HepG2 (cell line): ENCODE measurements at regions not wholly inside any gene's neighbourhood (a gene's known extent, or its start where the extent isn't known, plus 50 kb on each side); places are given as distances from the start of the nearest gene placed in this dataset.

Source experiments
- ATAC-seq: fragments of 200-7000 bp; cut with Tn5 transposase; 3 replicates; pipeline ENCODE4 v1.9.1; 2020; ENCODE audit warnings: mild to moderate bottlenecking, moderate library complexity
- BruUV-seq: library from RNA; stranded (reverse); fragments of 400-500 nt; replicated peaks from 2 replicates; lab custom pipeline; 2021; lab: Mats Ljungman, UMichigan
- CTCF ChIA-PET: fragments of 300-600 bp; formaldehyde crosslinking; extraction: SDS; loops from one replicate; lab custom pipeline; 2021; ENCODE audit warnings: low total read pairs, inconsistent platforms, low intra/inter-chr PET ratio; lab: Yijun Ruan, JAX
- POLR2A ChIA-PET: fragments of 350-600 bp; sonication (Branson Sonifier 250); formaldehyde crosslinking; loops from one replicate; lab custom pipeline; 2020; ENCODE audit warnings: antibody characterized with exemption, inconsistent platforms; lab: Yijun Ruan, JAX
- DNase-seq: peaks from one replicate; pipeline ENCODE4 v3.0.0-alpha.2; 2015; ENCODE audit warnings: low spot score
- FAIRE-seq: peaks from 3 replicates; lab custom pipeline; 2011; peaks lifted over from hg19 to GRCh38; lab: Jason Lieb, UNC
- H2AFZ ChIP-seq: one replicate; pipeline ENCODE4 v1.6.1; 2011; ENCODE audit warnings: low read length, inconsistent platforms
- H3K27ac ChIP-seq: fragments of 300-600 bp; 3 replicates; pipeline ENCODE4 v1.8.0; 2011; ENCODE audit warnings: mixed run types, mild to moderate bottlenecking, mixed read lengths, low read length, inconsistent platforms; ENCODE audit not compliant: insufficient read depth; ENCODE audit errors: extremely low read length
- H3K27me3 ChIP-seq, 2 experiments: fragments of 200-600 bp in 1 of 2; 2 replicates in 1 of 2; 3 replicates in 1 of 2; pipeline versions ENCODE4 v1.6.0 to v1.8.0; 2011; ENCODE audit warnings: low read length in 2 of 2, mild to moderate bottlenecking in 2 of 2, moderate library complexity in 2 of 2, inconsistent platforms in 1 of 2; ENCODE audit not compliant: insufficient read depth in 2 of 2, control insufficient read depth in 1 of 2
- H3K36me3 ChIP-seq, 2 experiments: fragments of 200-600 bp in 1 of 2; replicated peaks in 1 of 2; 2 replicates in 1 of 2; 3 replicates in 1 of 2; pipeline versions ENCODE4 v1.5.1 to v1.8.0; 2011; ENCODE audit warnings: low read length in 2 of 2, inconsistent platforms in 1 of 2; ENCODE audit not compliant: insufficient read depth in 2 of 2, control insufficient read depth in 1 of 2
- H3K4me1 ChIP-seq: 2 replicates; pipeline ENCODE4 v1.5.1; 2012; ENCODE audit warnings: low read length, inconsistent platforms; ENCODE audit not compliant: insufficient read depth
- H3K4me2 ChIP-seq: 2 replicates; pipeline ENCODE4 v1.6.0; 2011; ENCODE audit warnings: low read depth, low read length, inconsistent platforms
- H3K4me3 ChIP-seq, 3 experiments: fragments of 200-600 bp in 1 of 3; sonication (generic), shearing (Covaris generic) in 1 of 3; replicated peaks in 1 of 3; 2 replicates each; pipeline ENCODE4 v1.5.1; 2011 to 2016; ENCODE audit warnings: low read length in 3 of 3, inconsistent platforms in 2 of 3, low read depth in 2 of 3, mild to moderate bottlenecking in 2 of 3, control low read depth in 1 of 3, mixed read lengths in 1 of 3; ENCODE audit not compliant: insufficient read depth in 1 of 3
- H3K79me2 ChIP-seq: one replicate; pipeline ENCODE4 v1.6.1; 2011; ENCODE audit warnings: low read length, inconsistent platforms; ENCODE audit not compliant: insufficient read depth
- H3K9ac ChIP-seq: 2 replicates; pipeline ENCODE4 v1.6.0; 2011; ENCODE audit warnings: mild to moderate bottlenecking, low read depth, low read length, inconsistent platforms; ENCODE audit not compliant: insufficient read depth
- H3K9me3 ChIP-seq: 2 replicates; pipeline ENCODE4 v1.5.1; 2012; ENCODE audit warnings: mild to moderate bottlenecking, low read length
- H4K20me1 ChIP-seq: 2 replicates; pipeline ENCODE4 v1.6.0; 2011; ENCODE audit warnings: inconsistent platforms, mild to moderate bottlenecking, low read length, moderate library complexity; ENCODE audit not compliant: insufficient read depth
- CCDC6 ChIP-seq: sonication (generic); formaldehyde crosslinking; IDR thresholded peaks from 2 replicates; pipeline ENCODE4 v1.8.1; 2022; ENCODE audit warnings: mild to moderate bottlenecking, missing genetic modification reagents, moderate library complexity
- EEA1 ChIP-seq: sonication (generic); formaldehyde crosslinking; IDR thresholded peaks from 2 replicates; pipeline ENCODE4 v1.5.1; 2020; ENCODE audit warnings: mild to moderate bottlenecking, missing genetic modification reagents, borderline replicate concordance
- EP300 ChIP-seq, 3 experiments: sonication (generic) in 1 of 3; formaldehyde crosslinking in 1 of 3; IDR thresholded peaks; 2 replicates each; pipeline versions ENCODE4 v1.5.1 to v1.6.1; 2011 to 2020; ENCODE audit warnings: low read depth in 2 of 3, low read length in 2 of 3, borderline replicate concordance in 1 of 3, improper control_type of control experiment in 1 of 3, mild to moderate bottlenecking in 1 of 3, missing genetic modification reagents in 1 of 3, moderate library complexity in 1 of 3
- HOXD1 ChIP-seq: sonication (generic); formaldehyde crosslinking; IDR thresholded peaks from 2 replicates; pipeline ENCODE4 v1.5.0; 2020; ENCODE audit warnings: missing genetic modification reagents
- KLF15 ChIP-seq: sonication (generic); formaldehyde crosslinking; IDR thresholded peaks from 2 replicates; pipeline ENCODE4 v1.8.1; 2023; ENCODE audit warnings: borderline replicate concordance, mild to moderate bottlenecking, inconsistent platforms, missing genetic modification reagents, mixed read lengths
- NBN ChIP-seq: fragments of 450-650 bp; conservative IDR thresholded peaks from 2 replicates; pipeline ENCODE4 v1.6.1; 2017
- PRDM10 ChIP-seq: sonication (generic); formaldehyde crosslinking; IDR thresholded peaks from 2 replicates; pipeline ENCODE4 v1.4.0; 2020; ENCODE audit warnings: low read depth, missing genetic modification reagents
- SPEN ChIP-seq: sonication (generic); formaldehyde crosslinking; IDR thresholded peaks from 2 replicates; pipeline ENCODE4 v1.5.1; 2020; ENCODE audit warnings: low read depth, mild to moderate bottlenecking, missing genetic modification reagents
- YEATS4 ChIP-seq: sonication (generic); formaldehyde crosslinking; IDR thresholded peaks from 2 replicates; pipeline ENCODE4 v1.4.0; 2020; ENCODE audit warnings: missing genetic modification reagents, borderline replicate concordance
- ZBTB20 ChIP-seq: sonication (generic); formaldehyde crosslinking; IDR thresholded peaks from 2 replicates; pipeline ENCODE4 v1.8.1; 2023; ENCODE audit warnings: missing genetic modification reagents, low read depth, mild to moderate bottlenecking, borderline replicate concordance
- ZBTB4 ChIP-seq: sonication (generic); formaldehyde crosslinking; IDR thresholded peaks from 2 replicates; pipeline ENCODE4 v1.4.0; 2020; ENCODE audit warnings: missing genetic modification reagents, mild to moderate bottlenecking, borderline replicate concordance
- ZNF572 ChIP-seq: sonication (generic); formaldehyde crosslinking; IDR thresholded peaks from 2 replicates; pipeline ENCODE4 v1.5.1; 2020; ENCODE audit warnings: mild to moderate bottlenecking, missing genetic modification reagents
- ZNF713 ChIP-seq: sonication (generic); formaldehyde crosslinking; IDR thresholded peaks from 2 replicates; pipeline ENCODE4 v1.4.0; 2020; ENCODE audit warnings: mild to moderate bottlenecking, missing genetic modification reagents
- WGBS: methylation state at CpG from one replicate; pipeline ENCODE4 v1.1.6; 2017; ENCODE audit warnings: low lambda C conversion rate; 5-methylcytosine and 5-hydroxymethylcytosine counted together
- in situ Hi-C: cut with HindIII; loops from 2 replicates; pipeline ENCODE4 v1.10.0; 2017; ENCODE audit warnings: low pct_unique_long_range_greater_than_20kb; ENCODE audit not compliant: extremely low pct_ligation_motif_present
- intact Hi-C: fragments of 100-400 bp; cut with micrococcal nuclease; formaldehyde crosslinking; loops from one replicate; pipeline ENCODE4 v1.10.0; 2022; ENCODE audit not compliant: unreplicated experiment
- TF ChIP-seq, protein P1 (sequence below): sonication (generic); formaldehyde crosslinking; IDR thresholded peaks from 2 replicates; pipeline ENCODE4 v1.4.0; 2020; ENCODE audit warnings: missing genetic modification reagents, borderline replicate concordance

DNA sequence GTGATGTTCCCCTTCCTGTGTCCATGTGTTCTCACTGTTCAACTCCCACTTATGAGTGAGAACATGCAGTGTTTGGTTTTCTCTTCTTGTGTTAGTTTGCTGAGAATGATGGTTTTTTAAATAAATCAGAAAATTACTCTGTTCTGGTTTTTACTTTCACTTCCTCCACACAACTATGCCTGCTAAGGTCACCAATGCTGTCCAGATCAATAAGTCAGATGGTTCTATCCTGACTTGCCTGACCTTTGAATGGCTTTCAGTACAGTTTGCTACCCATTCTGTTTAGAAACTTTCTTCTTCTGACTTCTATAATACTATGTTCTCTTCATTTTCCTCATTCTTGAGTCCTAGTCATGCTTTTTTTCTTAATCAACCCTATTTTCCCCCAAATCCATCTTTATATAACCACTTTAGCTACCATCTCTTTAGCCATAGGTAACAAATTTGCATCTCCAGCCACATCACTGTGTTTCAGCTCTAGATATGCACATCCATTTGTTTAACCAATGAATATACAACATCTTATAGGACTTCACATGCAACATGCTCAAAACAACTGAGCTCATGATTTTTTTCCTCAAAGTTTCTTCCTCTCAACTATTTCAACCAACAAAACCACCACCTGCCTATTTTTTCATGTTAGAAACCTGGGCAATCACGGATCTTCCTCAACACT, 58.8 kb upstream of the SLC38A11 start:
- ChIA-PET CTCF (interaction anchor here (1.0 to 4.6 kb wide), 4 partner anchors 21 to 280 kb away, joined by 4 to 109 read pairs (median 7); partner anchors contain the start of gene SCN3A), POLR2A (no interaction called here)
- H4K20me1 ChIP-seq, result no peaks in the 10 kb centered on the region
- no peak overlapping the region for H3K4me3 ChIP-seq
- 0 out of 2 replicates have a peak, but pooled peaks cover 8% of the 10 kb centered on the region for H3K4me1 ChIP-seq
- 3% methylated on average over 1 of the region's 1 CpG for WGBS
- intact Hi-C loops (no loop called here), in situ Hi-C loops (no loop called here)
- DNase-seq (no peak), FAIRE-seq (no peak), ATAC-seq (peak; percentile 63)
- no peak overlapping the region for H3K27ac ChIP-seq
- BruUV-seq, result no TSS peak
- H3K9me3 ChIP-seq, result no peaks in the 10 kb centered on the region
- no peaks in the 10 kb centered on the region for H3K79me2 ChIP-seq
- no peak overlapping the region for H2AFZ ChIP-seq
- no peaks in the 10 kb centered on the region for H3K36me3 ChIP-seq
- no peak overlapping the region for H3K9ac ChIP-seq
- no peaks in the 10 kb centered on the region for H3K27me3 ChIP-seq
- H3K4me2 ChIP-seq, result no peak overlapping the region
- TF ChIP-seq CCDC6 (no peak), ZNF572 (CRISPR knock-in tag) (no peak), NBN (no peak), PRDM10 (CRISPR knock-in tag) (no peak), SPEN (CRISPR knock-in tag) (no peak), EP300 (IDR thresholded peaks at IDR 0.05; ENCODE audit: low read depth in 2 of 2, low read length in 2 of 2) (no peak), EP300 (CRISPR knock-in tag; IDR thresholded peaks at IDR 0.05; ENCODE audit: borderline replicate concordance) (no peak), KLF15 (CRISPR knock-in tag) (no peak), ZBTB4 (no peak), HOXD1 (CRISPR knock-in tag) (no peak), YEATS4 (CRISPR knock-in tag) (no peak), ZNF713 (CRISPR knock-in tag) (no peak), ZBTB20 (CRISPR knock-in tag) (no peak), EEA1 (CRISPR knock-in tag) (no peak)
- TF ChIP-seq, protein P1, sequence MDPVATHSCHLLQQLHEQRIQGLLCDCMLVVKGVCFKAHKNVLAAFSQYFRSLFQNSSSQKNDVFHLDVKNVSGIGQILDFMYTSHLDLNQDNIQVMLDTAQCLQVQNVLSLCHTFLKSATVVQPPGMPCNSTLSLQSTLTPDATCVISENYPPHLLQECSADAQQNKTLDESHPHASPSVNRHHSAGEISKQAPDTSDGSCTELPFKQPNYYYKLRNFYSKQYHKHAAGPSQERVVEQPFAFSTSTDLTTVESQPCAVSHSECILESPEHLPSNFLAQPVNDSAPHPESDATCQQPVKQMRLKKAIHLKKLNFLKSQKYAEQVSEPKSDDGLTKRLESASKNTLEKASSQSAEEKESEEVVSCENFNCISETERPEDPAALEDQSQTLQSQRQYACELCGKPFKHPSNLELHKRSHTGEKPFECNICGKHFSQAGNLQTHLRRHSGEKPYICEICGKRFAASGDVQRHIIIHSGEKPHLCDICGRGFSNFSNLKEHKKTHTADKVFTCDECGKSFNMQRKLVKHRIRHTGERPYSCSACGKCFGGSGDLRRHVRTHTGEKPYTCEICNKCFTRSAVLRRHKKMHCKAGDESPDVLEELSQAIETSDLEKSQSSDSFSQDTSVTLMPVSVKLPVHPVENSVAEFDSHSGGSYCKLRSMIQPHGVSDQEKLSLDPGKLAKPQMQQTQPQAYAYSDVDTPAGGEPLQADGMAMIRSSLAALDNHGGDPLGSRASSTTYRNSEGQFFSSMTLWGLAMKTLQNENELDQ (CRISPR knock-in tag), result no peak
